HepG2 (cell line): ENCODE measurements at regions not wholly inside any gene's neighbourhood (a gene's known extent, or its start where the extent isn't known, plus 50 kb on each side); places are given as distances from the start of the nearest gene placed in this dataset.

Experiments used
- ATAC-seq: fragments of 200-7000 bp; cut with Tn5 transposase; 3 replicates; pipeline ENCODE4 v1.9.1; 2020; ENCODE audit warnings: mild to moderate bottlenecking, moderate library complexity
- BruUV-seq: library from RNA; stranded (reverse); fragments of 400-500 nt; replicated peaks from 2 replicates; lab custom pipeline; 2021; lab: Mats Ljungman, UMichigan
- CTCF ChIA-PET: fragments of 300-600 bp; formaldehyde crosslinking; extraction: SDS; loops from one replicate; lab custom pipeline; 2021; ENCODE audit warnings: low total read pairs, inconsistent platforms, low intra/inter-chr PET ratio; lab: Yijun Ruan, JAX
- POLR2A ChIA-PET: fragments of 350-600 bp; sonication (Branson Sonifier 250); formaldehyde crosslinking; loops from one replicate; lab custom pipeline; 2020; ENCODE audit warnings: antibody characterized with exemption, inconsistent platforms; lab: Yijun Ruan, JAX
- DNase-seq: peaks from one replicate; pipeline ENCODE4 v3.0.0-alpha.2; 2015; ENCODE audit warnings: low spot score
- FAIRE-seq: peaks from 3 replicates; lab custom pipeline; 2011; peaks lifted over from hg19 to GRCh38; lab: Jason Lieb, UNC
- H2AFZ ChIP-seq: one replicate; pipeline ENCODE4 v1.6.1; 2011; ENCODE audit warnings: low read length, inconsistent platforms
- H3K27ac ChIP-seq: fragments of 300-600 bp; 3 replicates; pipeline ENCODE4 v1.8.0; 2011; ENCODE audit warnings: mixed run types, mild to moderate bottlenecking, mixed read lengths, low read length, inconsistent platforms; ENCODE audit not compliant: insufficient read depth; ENCODE audit errors: extremely low read length
- H3K27me3 ChIP-seq, 2 experiments: fragments of 200-600 bp in 1 of 2; 2 replicates in 1 of 2; 3 replicates in 1 of 2; pipeline versions ENCODE4 v1.6.0 to v1.8.0; 2011; ENCODE audit warnings: low read length in 2 of 2, mild to moderate bottlenecking in 2 of 2, moderate library complexity in 2 of 2, inconsistent platforms in 1 of 2; ENCODE audit not compliant: insufficient read depth in 2 of 2, control insufficient read depth in 1 of 2
- H3K36me3 ChIP-seq, 2 experiments: fragments of 200-600 bp in 1 of 2; replicated peaks in 1 of 2; 2 replicates in 1 of 2; 3 replicates in 1 of 2; pipeline versions ENCODE4 v1.5.1 to v1.8.0; 2011; ENCODE audit warnings: low read length in 2 of 2, inconsistent platforms in 1 of 2; ENCODE audit not compliant: insufficient read depth in 2 of 2, control insufficient read depth in 1 of 2
- H3K4me1 ChIP-seq: 2 replicates; pipeline ENCODE4 v1.5.1; 2012; ENCODE audit warnings: low read length, inconsistent platforms; ENCODE audit not compliant: insufficient read depth
- H3K4me2 ChIP-seq: 2 replicates; pipeline ENCODE4 v1.6.0; 2011; ENCODE audit warnings: low read depth, low read length, inconsistent platforms
- H3K4me3 ChIP-seq, 3 experiments: fragments of 200-600 bp in 1 of 3; sonication (generic), shearing (Covaris generic) in 1 of 3; replicated peaks in 1 of 3; 2 replicates each; pipeline ENCODE4 v1.5.1; 2011 to 2016; ENCODE audit warnings: low read length in 3 of 3, inconsistent platforms in 2 of 3, low read depth in 2 of 3, mild to moderate bottlenecking in 2 of 3, control low read depth in 1 of 3, mixed read lengths in 1 of 3; ENCODE audit not compliant: insufficient read depth in 1 of 3
- H3K79me2 ChIP-seq: one replicate; pipeline ENCODE4 v1.6.1; 2011; ENCODE audit warnings: low read length, inconsistent platforms; ENCODE audit not compliant: insufficient read depth
- H3K9ac ChIP-seq: 2 replicates; pipeline ENCODE4 v1.6.0; 2011; ENCODE audit warnings: mild to moderate bottlenecking, low read depth, low read length, inconsistent platforms; ENCODE audit not compliant: insufficient read depth
- H3K9me3 ChIP-seq: 2 replicates; pipeline ENCODE4 v1.5.1; 2012; ENCODE audit warnings: mild to moderate bottlenecking, low read length
- H4K20me1 ChIP-seq: 2 replicates; pipeline ENCODE4 v1.6.0; 2011; ENCODE audit warnings: inconsistent platforms, mild to moderate bottlenecking, low read length, moderate library complexity; ENCODE audit not compliant: insufficient read depth
- CHD2 ChIP-seq: IDR thresholded peaks from 2 replicates; pipeline ENCODE4 v1.6.1; 2011; ENCODE audit warnings: low read depth, low read length, improper control_type of control experiment
- FOXA1 ChIP-seq, 2 experiments: fragments of 450-650 bp in 1 of 2; sonication (generic) in 1 of 2; formaldehyde crosslinking in 1 of 2; IDR thresholded peaks; 2 replicates each; pipeline versions ENCODE4 v1.4.0 to v1.6.1; 2016 to 2020; ENCODE audit warnings: missing genetic modification reagents in 1 of 2
- GTF2F1 ChIP-seq: fragments of 150-350 bp; IDR thresholded peaks from 2 replicates; pipeline ENCODE4 v1.6.1; 2014; ENCODE audit warnings: low read length
- HMG20B ChIP-seq: conservative IDR thresholded peaks from 2 replicates; pipeline ENCODE4 v1.6.1; 2016; ENCODE audit warnings: missing genetic modification reagents, missing compliant biosample characterization
- HNRNPLL ChIP-seq: fragments of 200-400 bp; formaldehyde crosslinking; IDR thresholded peaks from 2 replicates; pipeline ENCODE4 v1.6.1; 2017; ENCODE audit warnings: mild to moderate bottlenecking, low read depth, low read length; ENCODE audit not compliant: poor library complexity, severe bottlenecking
- JUND ChIP-seq: sonication (generic); formaldehyde crosslinking; IDR thresholded peaks from 2 replicates; pipeline ENCODE4 v1.8.0; 2022; ENCODE audit warnings: mild to moderate bottlenecking, missing genetic modification reagents
- NFRKB ChIP-seq: fragments of 450-650 bp; IDR thresholded peaks from 2 replicates; pipeline ENCODE4 v1.6.1; 2017
- NKX3-1 ChIP-seq: sonication (generic); formaldehyde crosslinking; IDR thresholded peaks from 2 replicates; pipeline ENCODE4 v1.5.0; 2020; ENCODE audit warnings: missing genetic modification reagents
- ZBTB20 ChIP-seq: sonication (generic); formaldehyde crosslinking; IDR thresholded peaks from 2 replicates; pipeline ENCODE4 v1.8.1; 2023; ENCODE audit warnings: missing genetic modification reagents, low read depth, mild to moderate bottlenecking, borderline replicate concordance
- ZNF142 ChIP-seq: sonication (generic); formaldehyde crosslinking; IDR thresholded peaks from 2 replicates; pipeline ENCODE4 v1.4.0; 2020; ENCODE audit warnings: missing genetic modification reagents
- ZNF205 ChIP-seq: IDR thresholded peaks from 2 replicates; pipeline ENCODE4 v1.6.1; 2018; ENCODE audit warnings: missing biosample characterization, missing genetic modification reagents
- ZNF281 ChIP-seq: sonication (generic); formaldehyde crosslinking; IDR thresholded peaks from 2 replicates; pipeline ENCODE4 v1.4.0; 2020; ENCODE audit warnings: missing genetic modification reagents, borderline replicate concordance
- ZNF292 ChIP-seq: sonication (generic); formaldehyde crosslinking; IDR thresholded peaks from 2 replicates; pipeline ENCODE4 v1.8.1; 2022; ENCODE audit warnings: mild to moderate bottlenecking, low read depth, missing genetic modification reagents, borderline replicate concordance
- ZNF792 ChIP-seq: IDR thresholded peaks from 2 replicates; pipeline ENCODE4 v1.6.1; 2016
- WGBS: methylation state at CpG from one replicate; pipeline ENCODE4 v1.1.6; 2017; ENCODE audit warnings: low lambda C conversion rate; 5-methylcytosine and 5-hydroxymethylcytosine counted together
- in situ Hi-C: cut with HindIII; loops from 2 replicates; pipeline ENCODE4 v1.10.0; 2017; ENCODE audit warnings: low pct_unique_long_range_greater_than_20kb; ENCODE audit not compliant: extremely low pct_ligation_motif_present
- intact Hi-C: fragments of 100-400 bp; cut with micrococcal nuclease; formaldehyde crosslinking; loops from one replicate; pipeline ENCODE4 v1.10.0; 2022; ENCODE audit not compliant: unreplicated experiment
- TF ChIP-seq, protein P1 (sequence below): sonication (generic); formaldehyde crosslinking; IDR thresholded peaks from 2 replicates; pipeline ENCODE4 v1.5.0; 2020; ENCODE audit warnings: missing genetic modification reagents

DNA sequence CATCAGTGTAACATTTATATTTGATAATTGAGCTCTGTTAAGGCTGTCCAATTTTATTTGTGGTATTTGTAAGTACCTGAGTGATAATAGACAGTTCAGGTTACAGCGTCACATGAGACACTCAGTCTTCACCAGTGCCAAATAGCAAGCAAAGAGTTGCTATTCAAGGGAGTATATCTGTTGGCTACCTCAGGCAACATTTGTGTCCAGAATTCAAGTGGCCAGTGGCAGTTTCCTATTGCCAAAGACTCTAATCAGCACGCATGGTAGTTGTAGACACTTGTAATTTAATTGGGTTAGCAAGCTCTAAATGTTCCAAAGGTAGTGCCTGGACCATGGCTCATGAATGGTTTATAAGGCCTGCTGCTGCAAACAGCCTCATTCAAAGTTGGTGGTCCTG is 1524.3 kb upstream of the B3GALT2 start (continued):
- TF ChIP-seq ZNF281 (CRISPR knock-in tag) (no peak), GTF2F1 (no peak), ZBTB20 (CRISPR knock-in tag) (no peak), HNRNPLL (no peak), NFRKB (no peak)
- TF ChIP-seq, protein P1, sequence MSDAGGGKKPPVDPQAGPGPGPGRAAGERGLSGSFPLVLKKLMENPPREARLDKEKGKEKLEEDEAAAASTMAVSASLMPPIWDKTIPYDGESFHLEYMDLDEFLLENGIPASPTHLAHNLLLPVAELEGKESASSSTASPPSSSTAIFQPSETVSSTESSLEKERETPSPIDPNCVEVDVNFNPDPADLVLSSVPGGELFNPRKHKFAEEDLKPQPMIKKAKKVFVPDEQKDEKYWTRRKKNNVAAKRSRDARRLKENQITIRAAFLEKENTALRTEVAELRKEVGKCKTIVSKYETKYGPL = no peak

DNA sequence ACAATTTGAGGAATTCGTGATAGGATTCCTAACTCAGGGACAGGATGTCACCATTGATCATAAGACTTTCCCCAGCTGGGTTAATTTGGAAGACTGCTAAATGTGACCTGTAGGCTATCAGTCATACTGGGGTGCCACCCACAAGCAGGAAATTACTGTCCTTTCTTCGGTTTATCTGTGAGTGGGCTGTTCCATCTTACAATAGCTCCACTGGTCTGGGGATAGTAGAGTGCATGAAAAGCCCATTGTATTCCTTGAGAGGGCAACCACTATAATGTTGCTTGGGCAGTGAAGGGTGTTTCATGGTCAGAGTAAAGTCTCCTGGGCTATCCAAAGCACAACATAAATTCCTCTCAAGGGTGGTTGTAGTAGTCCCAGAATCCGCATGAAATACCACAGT is 1523.0 kb upstream of the B3GALT2 start:
- Histone ChIP-seq H3K27me3 (no peaks in the 10 kb centered on the region), H3K9me3 (no peaks in the 10 kb centered on the region), H3K9ac (no peak overlapping the region), H3K36me3 (no peaks in the 10 kb centered on the region), H4K20me1 (no peaks in the 10 kb centered on the region), H3K4me1 (no peaks in the 10 kb centered on the region), H3K27ac (no peak overlapping the region), H3K4me2 (no peak overlapping the region), H2AFZ (no peak overlapping the region), H3K79me2 (no peaks in the 10 kb centered on the region), H3K4me3 (no peak overlapping the region)
- DNase-seq (no peak), ATAC-seq (no peak), FAIRE-seq (no peak)
- intact Hi-C loops (no loop called here), in situ Hi-C loops (no loop called here)
- ChIA-PET CTCF (no interaction called here), POLR2A (no interaction called here)
- BruUV-seq = no TSS peak
- TF ChIP-seq CHD2 = no peak
- no peak for TF ChIP-seq ZNF792
- TF ChIP-seq JUND (CRISPR knock-in tag) = no peak
- no peak for TF ChIP-seq NKX3-1 (CRISPR knock-in tag)
- no peak for TF ChIP-seq HMG20B (CRISPR knock-in tag)
- no peak for TF ChIP-seq ZNF205 (CRISPR knock-in tag)
- TF ChIP-seq FOXA1 (IDR thresholded peaks at IDR 0.05) = no peak
- no peak for TF ChIP-seq FOXA1 (CRISPR knock-in tag; IDR thresholded peaks at IDR 0.05)
- TF ChIP-seq ZNF142 (CRISPR knock-in tag) = no peak
- TF ChIP-seq ZNF292 (CRISPR knock-in tag) = no peak
- 3% methylated on average over 3 of the region's 3 CpGs for WGBS
